Gastroesophageal sphincter (tissue), 3 donors: ENCODE measurements at regions not wholly inside any gene's neighbourhood (a gene's known extent, or its start where the extent isn't known, plus 50 kb on each side); places are given as distances from the start of the nearest gene placed in this dataset.

Experiments
- CTCF ChIP-seq, 4 experiments: fragments of 200-600 bp in 2 of 4; fragments of 450-650 bp in 2 of 4; sonication (generic) in 1 of 4; IDR thresholded peaks; one replicate each; pipeline ENCODE4 v1.5.1; 2017 to 2019; ENCODE audit warnings: antibody characterized with exemption in 4 of 4, mild to moderate bottlenecking in 2 of 4, moderate library complexity in 2 of 4
- EP300 ChIP-seq: sonication (generic); formaldehyde crosslinking; IDR thresholded peaks from one replicate; pipeline ENCODE4 v1.6.1; 2017; ENCODE audit warnings: antibody characterized with exemption, mild to moderate bottlenecking
- POLR2A ChIP-seq, 2 donors: fragments of 450-650 bp; IDR thresholded peaks; one replicate each; pipeline ENCODE4 v1.6.1; 2017; ENCODE audit warnings: antibody characterized with exemption in 2 of 2, mild to moderate bottlenecking in 2 of 2, moderate library complexity in 1 of 2
- POLR2AphosphoS5 ChIP-seq: sonication (generic); formaldehyde crosslinking; IDR thresholded peaks from one replicate; pipeline ENCODE4 v1.6.1; 2017; ENCODE audit warnings: antibody characterized with exemption

- TF ChIP-seq POLR2A (IDR thresholded peaks at IDR 0.05) (no peak), CTCF (IDR thresholded peaks at IDR 0.05) (no peak), EP300 (no peak), POLR2AphosphoS5 (peak; percentile 28)
These were observed 253.1 kb upstream of the RHOBTB1 start for GRCh38 chr10:61197057-61197456.
